Heart left ventricle (tissue), 16 donors: ENCODE measurements at regions not wholly inside any gene's neighbourhood (a gene's known extent, or its start where the extent isn't known, plus 50 kb on each side); places are given as distances from the start of the nearest gene placed in this dataset.
A peak's percentile ranks its signal among the peaks of the same experiment; 100 is the strongest.

Experiments
- ATAC-seq, 4 donors: fragments of 200-7000 bp; cut with Tn5 transposase; one replicate each; pipeline ENCODE4 v1.9.1; 2020 to 2022; ENCODE audit warnings: moderate library complexity in 4 of 4, mild to moderate bottlenecking in 3 of 4, moderate number of reproducible peaks in 1 of 4
- DNase-seq, 5 donors: peaks; one replicate each; pipeline ENCODE4 v3.0.0-alpha.2; 2020
- H3K27ac ChIP-seq, 12 donors: fragments of 200-600 bp; sonication (generic) in 4 of 12; one replicate each; pipeline versions ENCODE4 v1.5.0 to v1.8.0; 2016 to 2022; ENCODE audit warnings: mild to moderate bottlenecking in 2 of 12
- H3K27me3 ChIP-seq, 9 donors: fragments of 200-600 bp; sonication (generic) in 2 of 9; one replicate each; pipeline versions ENCODE4 v1.5.1 to v1.8.0; 2016 to 2022; ENCODE audit warnings: mild to moderate bottlenecking in 3 of 9
- H3K36me3 ChIP-seq, 9 donors: fragments of 200-600 bp; sonication (generic) in 2 of 9; one replicate each; pipeline versions ENCODE4 v1.5.0 to v1.8.0; 2018 to 2022; ENCODE audit warnings: mild to moderate bottlenecking in 2 of 9
- H3K4me1 ChIP-seq, 12 donors: fragments of 200-600 bp; sonication (generic) in 4 of 12; one replicate each; pipeline versions ENCODE4 v1.5.0 to v1.8.0; 2016 to 2022; ENCODE audit warnings: mild to moderate bottlenecking in 3 of 12
- H3K4me3 ChIP-seq, 12 donors: fragments of 200-600 bp; sonication (generic) in 4 of 12; one replicate each; pipeline versions ENCODE4 v1.5.0 to v1.8.0; 2017 to 2022; ENCODE audit warnings: mild to moderate bottlenecking in 9 of 12, moderate library complexity in 4 of 12
- H3K9me3 ChIP-seq, 12 donors: fragments of 200-600 bp; sonication (generic) in 4 of 12; one replicate each; pipeline versions ENCODE4 v1.5.0 to v1.8.0; 2016 to 2022; ENCODE audit warnings: mild to moderate bottlenecking in 1 of 12
- POLR2A ChIP-seq, 2 donors: fragments of 450-650 bp; IDR thresholded peaks; one replicate each; pipeline ENCODE4 v1.6.1; 2017; ENCODE audit warnings: antibody characterized with exemption in 2 of 2, mild to moderate bottlenecking in 2 of 2, moderate library complexity in 2 of 2
- WGBS, 4 donors: extraction: QIAGEN DNeasy Blood & Tissue Kit in 2 of 4; methylation state at CpG; one replicate each; pipeline versions ENCODE4 v1.1.5 to v1.1.7; 2013 to 2018; 5-methylcytosine and 5-hydroxymethylcytosine counted together
- intact Hi-C, 10 donors: fragments of 100-400 bp; cut with DNase I; formaldehyde crosslinking; loops; one replicate each; pipeline versions ENCODE4 v1.11.1 to v1.14.2; 2022
- TF ChIP-seq, protein P1 (sequence below), 12 donors: fragments of 200-600 bp; sonication (generic) in 4 of 12; IDR thresholded peaks; one replicate each; pipeline versions ENCODE4 v1.5.0 to v1.8.0; 2018 to 2022; ENCODE audit warnings: antibody characterized with exemption in 12 of 12, mild to moderate bottlenecking in 5 of 12
- donor health status: ischemic (EF 13 %, LVEDD 7.1; RV severe dilation, severe dysfunction).
- donor health status: healthy with polysubstance abuse.
- donor health status: DM: no; HTN: yes; CAD: no.
- donor health status: DM: no; HTN: no; CAD: no.
- donor health status: ischemic (EF 25% LVEDD 6.9; RV normal size, moderate dysfunction).
- donor health status: ischemic (EF 25% LVEDD 5.7; RV mildly dilated, moderate dysfunction).
- donor health status: healthy.
- donor health status: DM: yes; HTN: yes; CAD: no.
- donor health status: ischemic (EF 35%, LVEDD 5.7; RV mildly dilated, moderate dysfunction).
- donor health status: nonischemic (EF 11% LVEDD 7.7; RV severe dilation, severe dysfunction).
- donor health status: DM: yes; HTN: yes; CAD: no.
- donor health status: PGD.
- donor health status: ischemic (EF 29% LVEDD 5.4; RV normal size, mild dysfunction).
- donor health status: nonischemic (EF 23%, LVEDD 6.1; RV moderate dilation, normal function).

DNA sequence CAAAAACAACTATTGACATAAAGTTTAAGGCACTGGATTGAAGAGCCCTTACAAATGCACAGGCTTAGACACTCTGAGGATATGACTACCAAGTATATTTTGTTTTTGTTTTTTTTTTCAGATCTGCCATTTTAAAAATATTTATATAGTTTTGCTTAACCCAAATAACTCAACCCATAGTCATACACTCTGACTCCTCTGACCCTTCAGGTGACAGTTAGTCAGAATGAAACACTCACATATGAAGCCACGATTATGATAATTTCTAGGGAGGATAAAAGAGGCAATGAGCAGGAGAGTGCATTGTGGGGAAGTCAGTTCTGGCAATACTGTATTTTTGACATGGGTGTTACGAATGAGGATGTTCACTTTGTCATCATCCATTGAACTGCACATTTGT, 774.7 kb downstream of the MECOM start:
- H3K36me3 ChIP-seq = no peaks in the 10 kb centered on the region
- intact Hi-C loops = no loop called here
- no peak overlapping the region for H3K27ac ChIP-seq
- no peak overlapping the region for H3K4me3 ChIP-seq
- no peaks in the 10 kb centered on the region for H3K9me3 ChIP-seq
- TF ChIP-seq POLR2A (IDR thresholded peaks at IDR 0.05) = no peak
- TF ChIP-seq, protein P1, sequence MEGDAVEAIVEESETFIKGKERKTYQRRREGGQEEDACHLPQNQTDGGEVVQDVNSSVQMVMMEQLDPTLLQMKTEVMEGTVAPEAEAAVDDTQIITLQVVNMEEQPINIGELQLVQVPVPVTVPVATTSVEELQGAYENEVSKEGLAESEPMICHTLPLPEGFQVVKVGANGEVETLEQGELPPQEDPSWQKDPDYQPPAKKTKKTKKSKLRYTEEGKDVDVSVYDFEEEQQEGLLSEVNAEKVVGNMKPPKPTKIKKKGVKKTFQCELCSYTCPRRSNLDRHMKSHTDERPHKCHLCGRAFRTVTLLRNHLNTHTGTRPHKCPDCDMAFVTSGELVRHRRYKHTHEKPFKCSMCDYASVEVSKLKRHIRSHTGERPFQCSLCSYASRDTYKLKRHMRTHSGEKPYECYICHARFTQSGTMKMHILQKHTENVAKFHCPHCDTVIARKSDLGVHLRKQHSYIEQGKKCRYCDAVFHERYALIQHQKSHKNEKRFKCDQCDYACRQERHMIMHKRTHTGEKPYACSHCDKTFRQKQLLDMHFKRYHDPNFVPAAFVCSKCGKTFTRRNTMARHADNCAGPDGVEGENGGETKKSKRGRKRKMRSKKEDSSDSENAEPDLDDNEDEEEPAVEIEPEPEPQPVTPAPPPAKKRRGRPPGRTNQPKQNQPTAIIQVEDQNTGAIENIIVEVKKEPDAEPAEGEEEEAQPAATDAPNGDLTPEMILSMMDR (IDR thresholded peaks at IDR 0.05) = no peak
- DNase-seq (no peak), ATAC-seq (no peak)
- WGBS, 4 donors = 91 to 95% (median 93%) methylated on average over 2 of the region's 2 CpGs
- H3K4me1 ChIP-seq = peaks cover 0 to 16% (median 7%) of the 10 kb centered on the region in 12 donors
- no peaks in the 10 kb centered on the region for H3K27me3 ChIP-seq

DNA sequence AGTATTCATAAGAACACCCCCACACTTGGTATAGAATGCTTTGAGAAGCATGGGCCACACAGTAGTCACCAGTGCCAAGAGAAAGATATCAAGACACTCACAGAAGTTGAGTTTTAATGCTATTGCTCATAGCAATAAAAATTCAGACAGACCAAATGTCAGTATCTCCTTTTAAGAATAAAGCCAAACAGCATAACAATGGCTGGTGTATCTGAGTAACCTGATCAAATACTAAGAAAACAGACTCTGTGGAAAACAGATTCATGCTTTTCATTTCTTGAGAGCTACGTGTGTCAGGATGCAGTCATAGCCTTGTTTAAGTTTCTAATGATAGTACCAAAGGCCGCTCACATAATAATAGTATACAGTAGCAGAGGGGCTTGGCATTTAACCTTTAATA, 778.5 kb downstream of the MECOM start:
- DNase-seq = no peak
- H3K36me3 ChIP-seq = no peaks in the 10 kb centered on the region
- no peaks in the 10 kb centered on the region for H3K9me3 ChIP-seq
- H3K27me3 ChIP-seq = no peaks in the 10 kb centered on the region
- ATAC-seq = no peak
- H3K4me1 ChIP-seq = peaks cover 0 to 24% (median 7%) of the 10 kb centered on the region in 12 donors
- TF ChIP-seq, protein P1 (IDR thresholded peaks at IDR 0.05) = no peak
- TF ChIP-seq POLR2A (IDR thresholded peaks at IDR 0.05) = no peak
- intact Hi-C loops = no loop called here
- 72 to 80% (median 74%) methylated on average over 2 of the region's 2 CpGs for WGBS, 4 donors
- H3K27ac ChIP-seq = no peak overlapping the region
- H3K4me3 ChIP-seq = no peak overlapping the region

DNA sequence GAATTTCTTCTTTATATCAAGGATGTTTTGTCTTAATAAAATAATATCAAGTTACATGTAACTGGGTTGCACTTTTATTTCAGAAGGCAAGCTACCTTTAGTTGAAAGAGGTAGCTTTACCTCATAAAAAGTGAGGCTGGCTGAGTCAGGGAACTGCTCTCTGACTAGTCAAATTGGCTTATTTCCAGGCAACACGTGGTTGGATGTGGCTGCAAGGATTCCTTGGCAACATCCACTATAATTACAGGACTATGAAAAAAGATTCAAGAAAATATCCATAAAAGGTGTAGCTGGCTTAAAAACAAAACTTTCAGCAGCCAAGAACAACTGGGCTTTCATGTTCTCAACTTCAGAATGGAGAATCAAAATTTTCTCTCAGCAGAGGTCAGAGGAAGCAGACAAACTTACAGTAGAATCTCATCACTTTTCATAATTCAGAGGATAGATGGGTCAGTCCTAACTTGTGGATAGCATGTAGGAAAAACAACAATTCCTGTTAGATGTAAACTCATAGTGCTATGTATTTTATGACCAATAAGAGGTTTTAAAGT, 779.1 kb downstream of the MECOM start:
- no peaks in the 10 kb centered on the region for H3K9me3 ChIP-seq
- H3K36me3 ChIP-seq = no peaks in the 10 kb centered on the region
- no peak overlapping the region for H3K4me3 ChIP-seq
- peaks cover 0 to 24% (median 7%) of the 10 kb centered on the region in 12 donors for H3K4me1 ChIP-seq
- TF ChIP-seq POLR2A (IDR thresholded peaks at IDR 0.05) = no peak
- TF ChIP-seq, protein P1 (IDR thresholded peaks at IDR 0.05) = no peak
- no peak overlapping the region for H3K27ac ChIP-seq
- WGBS, 4 donors = 0 to 3% (median 0%) methylated on average over 1 of the region's 1 CpG
- intact Hi-C loops = loop anchor here in 1 of 10 donors (1.0 kb wide), 1 partner anchor 18 kb away; no protein-coding TSS in a partner anchor
- no peaks in the 10 kb centered on the region for H3K27me3 ChIP-seq
- DNase-seq (peak in 3 of 5 donors; percentile 38 to 57 (median 39)), ATAC-seq (peak in 3 of 4 donors; percentile 64 to 78 (median 67))

DNA sequence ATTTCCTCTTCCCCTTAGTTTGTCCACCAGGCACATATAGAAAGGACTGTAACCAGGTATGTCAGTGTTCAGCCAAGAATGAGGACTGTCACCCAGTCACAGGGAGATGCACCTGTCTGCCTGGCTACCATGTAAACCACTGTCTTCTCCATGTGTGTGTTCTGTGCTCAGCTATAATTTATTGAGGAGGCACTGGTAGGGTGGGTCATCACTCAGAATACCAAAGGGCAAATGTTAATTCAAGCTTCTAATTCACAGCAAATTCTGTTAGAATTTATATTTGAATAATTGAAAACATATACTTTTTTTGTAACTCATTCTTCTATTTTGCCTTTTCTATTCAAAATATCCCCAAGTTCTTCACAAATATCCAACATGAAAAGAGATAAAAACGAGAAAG, 780.4 kb downstream of the MECOM start:
- no peak overlapping the region for H3K27ac ChIP-seq
- WGBS, 4 donors = 0 to 100% (median 39%) methylated on average over 1 of the region's 1 CpG

More for the DNA sequence above, 780.4 kb downstream of the MECOM start:
- TF ChIP-seq POLR2A (IDR thresholded peaks at IDR 0.05) = no peak
- TF ChIP-seq, protein P1 (IDR thresholded peaks at IDR 0.05) = no peak
- intact Hi-C loops = no loop called here
- H3K4me3 ChIP-seq = no peak overlapping the region
- peaks cover 0 to 33% (median 9%) of the 10 kb centered on the region in 12 donors for H3K4me1 ChIP-seq
- no peaks in the 10 kb centered on the region for H3K36me3 ChIP-seq
- no peak for ATAC-seq
- H3K9me3 ChIP-seq = no peaks in the 10 kb centered on the region
- no peaks in the 10 kb centered on the region for H3K27me3 ChIP-seq
- no peak for DNase-seq
